GM13977 (cell line): ENCODE measurements at regions not wholly inside any gene's neighbourhood (a gene's known extent, or its start where the extent isn't known, plus 50 kb on each side); places are given as distances from the start of the nearest gene placed in this dataset.

ENCODE experiments used
- DNase-seq: peaks from one replicate; pipeline ENCODE4 v3.0.0; 2012; ENCODE audit warnings: low spot score
- in situ Hi-C: fragments of 300-500 bp; cut with MboI; formaldehyde crosslinking; loops from one replicate; pipeline ENCODE4 v1.12.0; 2022; ENCODE audit warnings: low sequenced_read_pairs, low pct_unique_long_range_greater_than_20kb, mixed read lengths, inconsistent platforms; ENCODE audit not compliant: unreplicated experiment
- TF ChIP-seq, protein P1 (sequence below): IDR thresholded peaks from 2 replicates; pipeline ENCODE4 v1.5.1; 2012; ENCODE audit warnings: mild to moderate bottlenecking, control low read depth; ENCODE audit not compliant: insufficient read depth; ENCODE audit errors: extremely low read depth, missing control alignments

GRCh38 chr7:85328456-85328998, 141.7 kb upstream of the SEMA3D start:
- TF ChIP-seq, protein P1, sequence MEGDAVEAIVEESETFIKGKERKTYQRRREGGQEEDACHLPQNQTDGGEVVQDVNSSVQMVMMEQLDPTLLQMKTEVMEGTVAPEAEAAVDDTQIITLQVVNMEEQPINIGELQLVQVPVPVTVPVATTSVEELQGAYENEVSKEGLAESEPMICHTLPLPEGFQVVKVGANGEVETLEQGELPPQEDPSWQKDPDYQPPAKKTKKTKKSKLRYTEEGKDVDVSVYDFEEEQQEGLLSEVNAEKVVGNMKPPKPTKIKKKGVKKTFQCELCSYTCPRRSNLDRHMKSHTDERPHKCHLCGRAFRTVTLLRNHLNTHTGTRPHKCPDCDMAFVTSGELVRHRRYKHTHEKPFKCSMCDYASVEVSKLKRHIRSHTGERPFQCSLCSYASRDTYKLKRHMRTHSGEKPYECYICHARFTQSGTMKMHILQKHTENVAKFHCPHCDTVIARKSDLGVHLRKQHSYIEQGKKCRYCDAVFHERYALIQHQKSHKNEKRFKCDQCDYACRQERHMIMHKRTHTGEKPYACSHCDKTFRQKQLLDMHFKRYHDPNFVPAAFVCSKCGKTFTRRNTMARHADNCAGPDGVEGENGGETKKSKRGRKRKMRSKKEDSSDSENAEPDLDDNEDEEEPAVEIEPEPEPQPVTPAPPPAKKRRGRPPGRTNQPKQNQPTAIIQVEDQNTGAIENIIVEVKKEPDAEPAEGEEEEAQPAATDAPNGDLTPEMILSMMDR: no peak
- in situ Hi-C loops: no loop called here

GRCh38 chr7:85324145-85324799, 137.4 kb upstream of the SEMA3D start:
- in situ Hi-C loops: no loop called here
- no peak for DNase-seq

More at GRCh38 chr7:85328456-85328998, 141.7 kb upstream of the SEMA3D start:
- no peak for DNase-seq

DNA sequence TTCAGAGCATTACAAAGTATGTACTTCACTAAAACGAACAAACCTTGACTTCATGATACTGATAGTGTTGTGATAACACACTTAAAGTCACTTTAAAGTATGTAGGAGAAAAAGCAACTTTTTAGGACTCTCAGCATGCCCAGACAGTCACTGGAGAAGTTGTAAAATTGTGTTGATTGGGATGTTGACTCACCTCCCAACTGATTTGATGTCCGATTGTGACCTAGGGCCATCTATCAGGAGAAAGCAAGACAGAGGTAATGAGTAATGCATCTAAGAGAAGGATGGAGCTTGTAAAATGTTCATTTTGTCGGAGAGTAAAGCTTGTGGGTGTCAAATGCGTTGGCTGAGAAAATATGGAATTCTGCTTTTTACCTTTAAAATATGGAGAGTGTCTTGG, 135.4 kb upstream of the SEMA3D start:
- in situ Hi-C loops: no loop called here
- no peak for DNase-seq
- TF ChIP-seq, protein P1: no peak

More at GRCh38 chr7:85324145-85324799, 137.4 kb upstream of the SEMA3D start:
- TF ChIP-seq, protein P1: no peak

DNA sequence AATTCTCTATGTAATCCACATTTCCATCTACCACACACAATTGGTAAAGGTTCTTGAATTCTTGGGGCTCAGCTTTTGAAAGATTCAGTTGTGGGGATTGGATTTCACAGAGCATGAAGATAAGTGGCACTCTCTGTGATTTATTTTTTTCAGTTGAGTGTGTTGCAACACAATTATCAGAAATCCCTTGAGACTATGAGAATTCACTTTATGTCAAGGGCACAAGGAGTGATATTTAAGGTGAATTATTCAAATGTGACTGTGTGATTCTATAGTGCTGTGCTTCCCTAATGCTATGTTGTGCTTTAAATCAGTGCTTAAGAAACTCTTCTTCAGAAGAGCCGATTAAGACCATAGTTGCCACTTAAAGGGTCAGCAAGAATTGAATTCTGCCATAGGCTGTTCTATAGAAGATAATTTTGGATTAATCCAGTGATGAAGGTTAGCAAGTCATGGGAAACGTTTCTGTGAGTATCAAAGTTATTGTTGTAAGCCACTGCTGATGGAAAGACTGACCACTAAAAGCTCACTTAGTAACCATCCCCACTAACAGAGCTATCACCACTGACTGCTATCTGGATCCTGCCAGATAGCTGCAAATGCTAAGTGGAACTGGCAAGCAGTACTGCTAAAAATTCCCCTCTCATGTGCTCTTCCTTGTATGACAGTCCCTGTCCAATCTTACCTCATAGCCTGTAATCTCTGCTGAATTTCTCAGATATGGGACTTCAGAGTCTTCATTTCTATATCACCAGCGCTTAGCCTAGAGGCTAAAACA, 134.0 kb upstream of the SEMA3D start:
- no peak for DNase-seq
- in situ Hi-C loops: no loop called here
- TF ChIP-seq, protein P1: no peak

DNA sequence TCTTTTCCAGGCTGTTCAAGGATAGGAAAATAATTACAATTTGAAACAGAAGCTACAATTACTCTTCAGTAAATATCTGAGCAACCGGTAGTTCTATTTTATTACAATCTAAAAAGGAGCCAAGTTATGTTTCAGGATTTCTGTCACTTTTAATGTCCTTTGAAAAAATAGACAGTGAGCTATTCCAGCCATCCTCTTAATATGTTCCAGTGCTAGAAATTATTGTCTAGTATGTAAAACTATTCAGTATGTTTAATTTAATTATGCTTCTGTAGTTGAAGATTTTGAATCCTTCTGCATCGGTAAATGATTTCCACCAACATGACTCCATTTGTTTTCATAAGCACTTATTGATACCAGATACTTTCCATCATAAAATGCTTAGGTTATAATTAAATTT, 129.6 kb upstream of the SEMA3D start:
- TF ChIP-seq, protein P1: no peak
- no peak for DNase-seq
- in situ Hi-C loops: no loop called here

GRCh38 chr7:85310301-85310700, 123.4 kb upstream of the SEMA3D start:
- in situ Hi-C loops: no loop called here
- TF ChIP-seq, protein P1: no peak
- DNase-seq: no peak
